Panc1 (cell line): ENCODE measurements at regions not wholly inside any gene's neighbourhood (a gene's known extent, or its start where the extent isn't known, plus 50 kb on each side); places are given as distances from the start of the nearest gene placed in this dataset.

Source experiments
- ATAC-seq: fragments of 200-7000 bp; cut with Tn5 transposase; 2 replicates; pipeline ENCODE4 v1.9.1; 2020; ENCODE audit warnings: mild to moderate bottlenecking, moderate library complexity
- BruUV-seq: library from RNA; stranded (reverse); fragments of 400-500 nt; replicated peaks from 2 replicates; lab custom pipeline; 2021; lab: Mats Ljungman, UMichigan
- CTCF ChIA-PET: fragments of 300-600 bp; sonication (Branson Sonifier 250); formaldehyde crosslinking; loops from one replicate; lab custom pipeline; 2022; ENCODE audit warnings: antibody characterized with exemption; lab: Charles Lee
- POLR2A ChIA-PET: fragments of 300-600 bp; sonication (Branson Sonifier 250); formaldehyde crosslinking; loops from one replicate; lab custom pipeline; 2022; ENCODE audit warnings: antibody characterized with exemption; lab: Charles Lee
- DNase-seq: peaks from one replicate; pipeline ENCODE4 v3.0.0-alpha.2; 2010; ENCODE audit warnings: low read depth, low spot score
- H3K27ac ChIP-seq: 2 replicates; pipeline ENCODE4 v1.5.1; 2011; ENCODE audit warnings: mild to moderate bottlenecking, low read length, inconsistent platforms
- H3K27me3 ChIP-seq: fragments of 200-500 bp; sonication (Bioruptor generic); 2 replicates; pipeline ENCODE4 v1.6.0; 2014; ENCODE audit warnings: low read length, inconsistent platforms; ENCODE audit not compliant: control insufficient read depth, insufficient read depth
- H3K36me3 ChIP-seq: fragments of 200-500 bp; sonication (Bioruptor generic); 2 replicates; pipeline ENCODE4 v1.5.1; 2014; ENCODE audit warnings: inconsistent platforms, mild to moderate bottlenecking, low read length, moderate library complexity; ENCODE audit not compliant: control insufficient read depth, insufficient read depth
- H3K4me1 ChIP-seq: 2 replicates; pipeline ENCODE4 v1.5.1; 2011; ENCODE audit warnings: inconsistent platforms, mild to moderate bottlenecking, low read length, moderate library complexity; ENCODE audit not compliant: control insufficient read depth, insufficient read depth
- H3K4me3 ChIP-seq, 2 experiments: 2 replicates each; pipeline ENCODE4 v1.5.1; 2011 to 2012; ENCODE audit warnings: low read depth in 2 of 2, low read length in 2 of 2, mild to moderate bottlenecking in 2 of 2, inconsistent platforms in 1 of 2, moderate library complexity in 1 of 2
- H3K9me3 ChIP-seq: fragments of 200-500 bp; sonication (Bioruptor generic); 2 replicates; pipeline ENCODE4 v1.5.1; 2014; ENCODE audit warnings: low read depth, mild to moderate bottlenecking, inconsistent platforms, low read length, moderate library complexity; ENCODE audit not compliant: control insufficient read depth, insufficient read depth
- POLR2AphosphoS5 ChIP-seq: IDR thresholded peaks from 2 replicates; pipeline ENCODE4 v1.6.1; 2012; ENCODE audit warnings: mild to moderate bottlenecking, low read depth, low read length, moderate library complexity
- SIN3A ChIP-seq: IDR thresholded peaks from 2 replicates; pipeline ENCODE4 v1.6.1; 2012; ENCODE audit warnings: low read depth, mild to moderate bottlenecking, low read length, moderate library complexity, borderline replicate concordance; ENCODE audit not compliant: insufficient read depth
- TCF7L2 ChIP-seq: IDR thresholded peaks from 2 replicates; pipeline ENCODE4 v1.6.1; 2011; ENCODE audit warnings: mild to moderate bottlenecking, low read depth, low read length, inconsistent platforms
- in situ Hi-C: cut with HindIII; loops from 2 replicates; pipeline ENCODE4 v1.10.0; 2016; ENCODE audit warnings: low sequenced_read_pairs, low pct_unique_long_range_greater_than_20kb
- intact Hi-C: fragments of 100-400 bp; cut with micrococcal nuclease; formaldehyde crosslinking; loops from one replicate; pipeline ENCODE4 v1.10.0; 2022; ENCODE audit not compliant: unreplicated experiment
- TF ChIP-seq, protein P1 (sequence below), 2 experiments: IDR thresholded peaks; 2 replicates each; pipeline ENCODE4 v1.6.1; 2011 to 2012; ENCODE audit warnings: low read depth in 2 of 2, control low read depth in 1 of 2, low read length in 1 of 2, mild to moderate bottlenecking in 1 of 2, moderate library complexity in 1 of 2; ENCODE audit not compliant: insufficient read depth in 1 of 2
- TF ChIP-seq, protein P2 (sequence below): fragments of 450-650 bp; IDR thresholded peaks from 2 replicates; pipeline ENCODE4 v1.5.1; 2017; ENCODE audit warnings: mild to moderate bottlenecking

DNA sequence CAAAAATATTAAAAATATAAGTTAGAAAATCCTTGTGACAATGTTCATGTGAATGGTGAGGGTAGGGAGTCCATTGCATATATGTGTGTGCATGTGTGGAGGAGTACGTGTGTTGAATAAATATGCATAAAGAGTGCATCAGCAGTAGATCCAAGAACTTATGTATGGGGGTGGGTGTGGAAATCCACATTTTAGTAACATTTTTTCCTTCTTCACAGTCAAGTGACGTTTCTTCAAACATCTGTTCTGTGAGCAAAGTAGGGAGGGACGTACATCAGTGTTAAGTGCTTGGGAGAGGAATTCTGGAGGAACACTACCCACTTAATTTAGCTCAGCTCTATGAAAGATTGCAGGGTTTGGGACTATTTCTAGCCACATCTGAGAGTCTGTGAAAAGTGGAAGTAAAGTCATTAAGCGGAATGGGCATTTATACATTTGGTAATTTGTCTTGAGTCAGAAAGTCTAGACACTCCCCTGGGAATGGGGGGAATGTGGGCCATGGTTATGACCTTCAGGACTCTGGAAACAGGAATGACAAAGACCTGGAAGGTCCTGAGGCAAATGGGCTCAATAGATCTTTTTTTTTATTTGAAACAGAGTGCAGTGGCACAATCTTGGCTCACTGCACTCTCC, 156.4 kb upstream of the PLXNC1 start:
- ATAC-seq = no peak
- TF ChIP-seq, protein P1, sequence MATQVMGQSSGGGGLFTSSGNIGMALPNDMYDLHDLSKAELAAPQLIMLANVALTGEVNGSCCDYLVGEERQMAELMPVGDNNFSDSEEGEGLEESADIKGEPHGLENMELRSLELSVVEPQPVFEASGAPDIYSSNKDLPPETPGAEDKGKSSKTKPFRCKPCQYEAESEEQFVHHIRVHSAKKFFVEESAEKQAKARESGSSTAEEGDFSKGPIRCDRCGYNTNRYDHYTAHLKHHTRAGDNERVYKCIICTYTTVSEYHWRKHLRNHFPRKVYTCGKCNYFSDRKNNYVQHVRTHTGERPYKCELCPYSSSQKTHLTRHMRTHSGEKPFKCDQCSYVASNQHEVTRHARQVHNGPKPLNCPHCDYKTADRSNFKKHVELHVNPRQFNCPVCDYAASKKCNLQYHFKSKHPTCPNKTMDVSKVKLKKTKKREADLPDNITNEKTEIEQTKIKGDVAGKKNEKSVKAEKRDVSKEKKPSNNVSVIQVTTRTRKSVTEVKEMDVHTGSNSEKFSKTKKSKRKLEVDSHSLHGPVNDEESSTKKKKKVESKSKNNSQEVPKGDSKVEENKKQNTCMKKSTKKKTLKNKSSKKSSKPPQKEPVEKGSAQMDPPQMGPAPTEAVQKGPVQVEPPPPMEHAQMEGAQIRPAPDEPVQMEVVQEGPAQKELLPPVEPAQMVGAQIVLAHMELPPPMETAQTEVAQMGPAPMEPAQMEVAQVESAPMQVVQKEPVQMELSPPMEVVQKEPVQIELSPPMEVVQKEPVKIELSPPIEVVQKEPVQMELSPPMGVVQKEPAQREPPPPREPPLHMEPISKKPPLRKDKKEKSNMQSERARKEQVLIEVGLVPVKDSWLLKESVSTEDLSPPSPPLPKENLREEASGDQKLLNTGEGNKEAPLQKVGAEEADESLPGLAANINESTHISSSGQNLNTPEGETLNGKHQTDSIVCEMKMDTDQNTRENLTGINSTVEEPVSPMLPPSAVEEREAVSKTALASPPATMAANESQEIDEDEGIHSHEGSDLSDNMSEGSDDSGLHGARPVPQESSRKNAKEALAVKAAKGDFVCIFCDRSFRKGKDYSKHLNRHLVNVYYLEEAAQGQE (IDR thresholded peaks at IDR 0.05; ENCODE audit: insufficient read depth in 1 of 2, low read depth in 2 of 2, low read length in 1 of 2) = no peak
- no peak for TF ChIP-seq POLR2AphosphoS5
- no peak for TF ChIP-seq SIN3A
- TF ChIP-seq, protein P2, sequence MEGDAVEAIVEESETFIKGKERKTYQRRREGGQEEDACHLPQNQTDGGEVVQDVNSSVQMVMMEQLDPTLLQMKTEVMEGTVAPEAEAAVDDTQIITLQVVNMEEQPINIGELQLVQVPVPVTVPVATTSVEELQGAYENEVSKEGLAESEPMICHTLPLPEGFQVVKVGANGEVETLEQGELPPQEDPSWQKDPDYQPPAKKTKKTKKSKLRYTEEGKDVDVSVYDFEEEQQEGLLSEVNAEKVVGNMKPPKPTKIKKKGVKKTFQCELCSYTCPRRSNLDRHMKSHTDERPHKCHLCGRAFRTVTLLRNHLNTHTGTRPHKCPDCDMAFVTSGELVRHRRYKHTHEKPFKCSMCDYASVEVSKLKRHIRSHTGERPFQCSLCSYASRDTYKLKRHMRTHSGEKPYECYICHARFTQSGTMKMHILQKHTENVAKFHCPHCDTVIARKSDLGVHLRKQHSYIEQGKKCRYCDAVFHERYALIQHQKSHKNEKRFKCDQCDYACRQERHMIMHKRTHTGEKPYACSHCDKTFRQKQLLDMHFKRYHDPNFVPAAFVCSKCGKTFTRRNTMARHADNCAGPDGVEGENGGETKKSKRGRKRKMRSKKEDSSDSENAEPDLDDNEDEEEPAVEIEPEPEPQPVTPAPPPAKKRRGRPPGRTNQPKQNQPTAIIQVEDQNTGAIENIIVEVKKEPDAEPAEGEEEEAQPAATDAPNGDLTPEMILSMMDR = no peak
- no peak for TF ChIP-seq TCF7L2
- Histone ChIP-seq H3K36me3 (no peaks in the 10 kb centered on the region), H3K4me1 (no peaks in the 10 kb centered on the region), H3K27me3 (no peaks in the 10 kb centered on the region), H3K27ac (no peak overlapping the region), H3K4me3 (no peak overlapping the region), H3K9me3 (no peaks in the 10 kb centered on the region)
- no TSS peak for BruUV-seq
- intact Hi-C loops = no loop called here
- CTCF ChIA-PET = no interaction called here
- POLR2A ChIA-PET = no interaction called here
- no peak for DNase-seq
- in situ Hi-C loops = no loop called here

DNA sequence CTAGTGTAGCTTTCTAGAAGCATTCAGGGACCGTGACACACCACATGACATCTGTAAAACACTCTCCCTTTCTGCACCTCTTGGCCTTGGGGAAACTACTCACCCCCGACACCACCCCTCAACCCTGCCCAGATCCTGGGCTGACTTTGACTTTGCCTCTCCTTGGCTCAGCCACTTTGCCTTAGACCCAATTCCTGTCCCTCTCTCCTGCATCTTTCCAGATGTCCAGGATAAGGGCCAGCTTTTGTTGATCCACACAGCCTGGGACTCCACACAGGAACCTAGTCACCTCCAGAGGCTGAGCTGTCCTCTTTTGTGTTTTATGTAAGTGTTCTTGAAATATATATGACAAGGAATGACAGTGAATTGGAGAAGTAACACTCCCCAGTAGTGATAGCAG, 153.7 kb upstream of the PLXNC1 start:
- DNase-seq (no peak), ATAC-seq (no peak)
- no peaks in the 10 kb centered on the region for H3K4me1 ChIP-seq
- H3K36me3 ChIP-seq = no peaks in the 10 kb centered on the region
- ChIA-PET CTCF (interaction anchor here (0.6 kb wide), 1 partner anchor 489 kb away, joined by 3 read pairs; no protein-coding TSS in a partner anchor), POLR2A (no interaction called here)
- TF ChIP-seq TCF7L2 = no peak
- in situ Hi-C loops = no loop called here
- intact Hi-C loops = no loop called here
- H3K27ac ChIP-seq = no peak overlapping the region
- no TSS peak for BruUV-seq
- H3K9me3 ChIP-seq = no peaks in the 10 kb centered on the region
- no peak overlapping the region for H3K4me3 ChIP-seq
- no peaks in the 10 kb centered on the region for H3K27me3 ChIP-seq

DNA sequence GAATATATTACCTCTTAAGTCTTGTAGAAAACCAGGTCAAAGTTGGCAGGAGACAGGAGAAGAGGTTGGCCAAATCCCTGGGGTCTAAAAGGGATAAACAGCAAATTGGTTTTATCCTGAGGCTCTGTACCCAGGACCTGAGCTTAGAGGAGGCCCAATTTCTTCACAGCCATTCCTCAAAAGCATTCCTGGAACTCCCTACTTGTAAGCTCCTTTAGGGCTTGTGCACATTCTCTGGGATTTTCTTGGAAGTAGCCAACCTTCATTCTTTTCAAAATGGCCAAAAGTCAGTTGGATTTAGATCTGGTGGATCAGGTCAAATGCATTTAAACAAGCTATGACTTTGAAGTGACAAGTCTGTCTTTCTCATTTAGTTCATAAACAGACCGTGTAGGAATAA, 152.1 kb upstream of the PLXNC1 start:
- in situ Hi-C loops = no loop called here
- no peaks in the 10 kb centered on the region for H3K4me1 ChIP-seq
- H3K27me3 ChIP-seq = no peaks in the 10 kb centered on the region
- CTCF ChIA-PET = no interaction called here
- BruUV-seq = no TSS peak
- no peaks in the 10 kb centered on the region for H3K36me3 ChIP-seq
- DNase-seq = no peak
- intact Hi-C loops = no loop called here
- POLR2A ChIA-PET = no interaction called here
- no peaks in the 10 kb centered on the region for H3K9me3 ChIP-seq
- H3K4me3 ChIP-seq = no peak overlapping the region
- TF ChIP-seq SIN3A (no peak), TCF7L2 (no peak), POLR2AphosphoS5 (no peak)
- TF ChIP-seq, protein P1 (IDR thresholded peaks at IDR 0.05; ENCODE audit: insufficient read depth in 1 of 2, low read depth in 2 of 2, low read length in 1 of 2) = no peak
- TF ChIP-seq, protein P2 = no peak
- ATAC-seq = no peak
- H3K27ac ChIP-seq = no peak overlapping the region
